Memory B cell (primary cell): ENCODE measurements at regions not wholly inside any gene's neighbourhood (a gene's known extent, or its start where the extent isn't known, plus 50 kb on each side); places are given as distances from the start of the nearest gene placed in this dataset.
A peak's percentile ranks its signal among the peaks of the same experiment; 100 is the strongest.
"Not testable (repeated sequence)": the region's sequence is repeated elsewhere in the genome, so short reads cannot be mapped to it uniquely, and the experiment has no call there.

Experiments
- ATAC-seq: fragments of 150-1000 bp; cut with Tn5 transposase; 2 replicates; pipeline ENCODE4 v1.10.0; 2021; ENCODE audit warnings: low read depth, mild to moderate bottlenecking, moderate library complexity
- DNase-seq, 2 donors: peaks; one replicate each; pipeline ENCODE4 v3.0.0; 2022; ENCODE audit warnings: low spot score in 2 of 2
- H3K27ac Mint-ChIP-seq: one replicate; pipeline ENCODE4 v1.8.0; 2022; ENCODE audit warnings: mild to moderate bottlenecking, moderate library complexity, mixed read lengths
- H3K27me3 Mint-ChIP-seq: one replicate; pipeline ENCODE4 v1.8.0; 2022; ENCODE audit warnings: mixed read lengths
- H3K36me3 Mint-ChIP-seq: one replicate; pipeline ENCODE4 v1.8.0; 2022; ENCODE audit warnings: mild to moderate bottlenecking, mixed read lengths
- H3K4me1 Mint-ChIP-seq: one replicate; pipeline ENCODE4 v1.8.0; 2022; ENCODE audit warnings: mixed read lengths
- H3K4me3 Mint-ChIP-seq: one replicate; pipeline ENCODE4 v1.8.0; 2022; ENCODE audit warnings: mild to moderate bottlenecking, moderate library complexity, mixed read lengths
- H3K9me3 Mint-ChIP-seq: one replicate; pipeline ENCODE4 v1.8.0; 2022; ENCODE audit warnings: mixed read lengths

DNA sequence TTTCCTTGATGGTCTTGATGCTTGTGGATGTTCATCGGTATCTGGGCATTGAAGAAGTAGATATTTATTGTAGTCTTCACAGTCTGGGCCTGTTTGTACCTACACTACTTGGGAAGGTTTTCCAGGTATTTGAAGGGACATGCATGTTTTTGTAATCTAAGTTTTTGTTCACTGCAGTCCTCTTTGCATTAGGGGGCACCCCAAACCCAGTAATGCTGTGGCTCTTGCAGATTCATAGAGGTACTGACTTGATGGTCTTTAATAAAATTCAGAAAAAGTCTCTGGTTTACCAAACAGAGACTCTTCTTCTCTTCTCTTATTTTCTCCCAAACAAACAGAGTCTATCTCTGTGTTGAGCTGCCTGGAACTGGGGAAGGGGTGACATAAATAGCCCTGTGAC, 150.9 kb upstream of the SLC16A7 start:
- Mint-ChIP-seq H3K4me3 (no peak overlapping the region), H3K9me3 (peaks cover 16% of the 10 kb centered on the region), H3K4me1 (no peaks in the 10 kb centered on the region), H3K27me3 (no peaks in the 10 kb centered on the region), H3K27ac (no peak overlapping the region), H3K36me3 (peaks cover 4% of the 10 kb centered on the region)
- peak in 1 of 2 donors; percentile 1 for DNase-seq
- ATAC-seq, result no peak

DNA sequence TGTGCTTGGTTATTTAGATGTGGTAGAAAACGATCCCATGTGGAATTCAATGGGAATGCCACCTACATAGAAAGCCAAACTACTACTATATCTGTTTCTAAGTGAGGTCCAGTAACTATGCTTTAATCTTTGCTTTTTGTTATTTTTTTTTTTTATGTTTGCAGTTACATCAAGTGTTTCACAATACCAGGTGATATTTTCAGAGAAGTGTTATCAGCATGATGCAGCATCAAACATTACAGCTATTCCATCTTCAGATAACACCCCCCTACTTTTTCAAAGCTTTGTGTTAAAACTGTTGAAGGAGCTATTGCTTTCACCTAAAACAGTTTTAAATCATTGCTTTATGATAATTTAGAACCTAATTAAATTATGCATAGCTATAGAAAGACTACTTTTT, 163.8 kb upstream of the SLC16A7 start:
- H3K27me3 Mint-ChIP-seq, result peaks cover 3% of the 10 kb centered on the region

GRCh38 chr12:59431266-59431665, 164.6 kb upstream of the SLC16A7 start:
- Mint-ChIP-seq H3K27ac (no peak overlapping the region), H3K36me3 (no peaks in the 10 kb centered on the region), H3K4me1 (peaks cover 2% of the 10 kb centered on the region), H3K4me3 (no peak overlapping the region), H3K9me3 (no peaks in the 10 kb centered on the region), H3K27me3 (peaks cover 3% of the 10 kb centered on the region)
- no peak for DNase-seq
- ATAC-seq, result no peak

More for the DNA sequence above, 163.8 kb upstream of the SLC16A7 start:
- Mint-ChIP-seq H3K4me3 (no peak overlapping the region), H3K36me3 (no peaks in the 10 kb centered on the region), H3K27ac (no peak overlapping the region), H3K9me3 (no peaks in the 10 kb centered on the region), H3K4me1 (peaks cover 2% of the 10 kb centered on the region)
- ATAC-seq (no peak), DNase-seq (no peak)

DNA sequence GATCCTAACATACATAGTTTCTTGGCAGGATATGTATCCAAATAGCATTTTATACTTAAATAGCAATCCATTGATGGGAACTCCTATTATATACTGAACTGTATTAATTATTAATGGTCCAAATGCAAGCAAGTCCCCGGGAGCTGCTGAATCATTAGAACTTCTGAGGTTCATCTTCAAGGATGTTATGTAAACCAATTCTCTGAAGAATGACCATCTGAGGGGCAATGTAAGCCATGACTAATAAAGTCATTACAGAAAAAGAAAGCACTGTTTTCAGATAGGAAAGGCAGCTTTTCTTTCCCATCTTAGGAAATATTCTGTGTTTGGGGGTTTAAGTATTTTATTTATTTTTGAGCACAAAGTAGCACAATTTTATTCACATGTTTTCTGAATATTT, 166.1 kb upstream of the SLC16A7 start:
- no peak overlapping the region for H3K27ac Mint-ChIP-seq
- no peaks in the 10 kb centered on the region for H3K36me3 Mint-ChIP-seq
- H3K4me1 Mint-ChIP-seq, result peaks cover 2% of the 10 kb centered on the region
- no peak for ATAC-seq
- no peaks in the 10 kb centered on the region for H3K9me3 Mint-ChIP-seq
- DNase-seq, result no peak
- H3K27me3 Mint-ChIP-seq, result peaks cover 3% of the 10 kb centered on the region
- no peak overlapping the region for H3K4me3 Mint-ChIP-seq

DNA sequence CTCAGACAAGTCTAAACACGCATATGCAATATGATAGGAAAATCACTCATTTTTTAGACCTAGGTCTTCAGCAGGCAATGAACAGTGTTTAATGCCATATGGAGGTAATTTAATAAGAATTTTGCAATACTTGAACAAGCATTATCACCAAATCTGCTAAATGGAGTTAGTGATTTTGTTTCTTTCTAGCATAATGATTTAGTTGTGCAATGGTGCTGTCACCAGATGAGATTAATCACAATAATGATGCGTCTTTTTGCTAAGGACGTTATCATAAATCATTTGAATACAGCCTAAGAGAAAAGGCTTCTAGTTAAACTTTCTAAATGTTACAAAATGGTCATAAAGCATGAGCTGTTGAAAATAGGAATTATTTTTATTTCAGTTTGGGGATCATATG, 170.0 kb upstream of the SLC16A7 start:
- no peak for DNase-seq
- Mint-ChIP-seq H3K27me3 (peaks cover 3% of the 10 kb centered on the region), H3K27ac (no peak overlapping the region), H3K9me3 (no peaks in the 10 kb centered on the region), H3K4me1 (no peaks in the 10 kb centered on the region), H3K36me3 (no peaks in the 10 kb centered on the region), H3K4me3 (no peak overlapping the region)
- no peak for ATAC-seq

- DNase-seq, ATAC-seq, H3K4me1 Mint-ChIP-seq, H3K9me3 Mint-ChIP-seq, H3K36me3 Mint-ChIP-seq, H3K4me3 Mint-ChIP-seq, H3K27ac Mint-ChIP-seq, H3K27me3 Mint-ChIP-seq: not testable (repeated sequence)
Measured at GRCh38 chr12:59424666-59425065, 171.2 kb upstream of the SLC16A7 start.

GRCh38 chr12:59414051-59414450, 181.8 kb upstream of the SLC16A7 start:
- Mint-ChIP-seq H3K4me3 (no peak overlapping the region), H3K27me3 (no peaks in the 10 kb centered on the region), H3K4me1 (no peaks in the 10 kb centered on the region), H3K36me3 (no peaks in the 10 kb centered on the region), H3K9me3 (no peaks in the 10 kb centered on the region), H3K27ac (no peak overlapping the region)
- ATAC-seq, result no peak
- DNase-seq, result no peak

GRCh38 chr12:59408431-59408830, 187.4 kb upstream of the SLC16A7 start:
- Mint-ChIP-seq H3K27me3 (peaks cover 1% of the 10 kb centered on the region), H3K36me3 (no peaks in the 10 kb centered on the region), H3K9me3 (no peaks in the 10 kb centered on the region), H3K4me1 (no peaks in the 10 kb centered on the region), H3K27ac (no peak overlapping the region), H3K4me3 (no peak overlapping the region)
- ATAC-seq (no peak), DNase-seq (no peak)

- Mint-ChIP-seq H3K27me3 (peaks cover 3% of the 10 kb centered on the region), H3K4me3 (no peak overlapping the region), H3K9me3 (no peaks in the 10 kb centered on the region), H3K36me3 (no peaks in the 10 kb centered on the region), H3K4me1 (no peaks in the 10 kb centered on the region), H3K27ac (peak overlapping the region; percentile 17)
- no peak for DNase-seq
- ATAC-seq, result no peak
Measured at GRCh38 chr12:59407799-59408198, 188.0 kb upstream of the SLC16A7 start.

DNA sequence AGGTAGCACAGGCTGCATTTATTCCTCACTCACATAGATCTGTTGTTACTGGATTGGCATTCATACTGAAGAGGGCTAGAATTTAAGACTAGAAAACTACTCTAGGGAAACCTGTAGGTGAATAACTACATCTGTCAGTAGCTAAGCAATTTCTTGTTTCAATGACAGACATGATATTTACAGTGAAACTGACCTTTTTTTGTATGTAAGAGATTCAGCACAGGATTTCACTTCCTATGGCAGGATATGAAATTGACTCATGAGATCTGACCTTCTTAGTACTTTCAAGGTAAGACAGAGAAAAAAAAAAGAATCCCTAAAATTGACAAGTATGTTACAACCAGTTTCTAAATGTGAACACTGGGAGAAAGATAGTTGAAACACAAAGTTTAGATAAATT, 189.8 kb upstream of the SLC16A7 start:
- Mint-ChIP-seq H3K4me1 (no peaks in the 10 kb centered on the region), H3K27me3 (peaks cover 6% of the 10 kb centered on the region), H3K27ac (no peak overlapping the region), H3K4me3 (no peak overlapping the region), H3K9me3 (no peaks in the 10 kb centered on the region), H3K36me3 (no peaks in the 10 kb centered on the region)
- ATAC-seq, result no peak
- no peak for DNase-seq

- H3K4me3 Mint-ChIP-seq, result no peak overlapping the region
- peaks cover 6% of the 10 kb centered on the region for H3K27me3 Mint-ChIP-seq
- ATAC-seq (no peak), DNase-seq (no peak)
- H3K27ac Mint-ChIP-seq, result no peak overlapping the region
- peaks cover 5% of the 10 kb centered on the region for H3K9me3 Mint-ChIP-seq
- H3K4me1 Mint-ChIP-seq, result no peaks in the 10 kb centered on the region
- no peaks in the 10 kb centered on the region for H3K36me3 Mint-ChIP-seq
Measured at GRCh38 chr12:59404109-59404650, 191.6 kb upstream of the SLC16A7 start.

DNA sequence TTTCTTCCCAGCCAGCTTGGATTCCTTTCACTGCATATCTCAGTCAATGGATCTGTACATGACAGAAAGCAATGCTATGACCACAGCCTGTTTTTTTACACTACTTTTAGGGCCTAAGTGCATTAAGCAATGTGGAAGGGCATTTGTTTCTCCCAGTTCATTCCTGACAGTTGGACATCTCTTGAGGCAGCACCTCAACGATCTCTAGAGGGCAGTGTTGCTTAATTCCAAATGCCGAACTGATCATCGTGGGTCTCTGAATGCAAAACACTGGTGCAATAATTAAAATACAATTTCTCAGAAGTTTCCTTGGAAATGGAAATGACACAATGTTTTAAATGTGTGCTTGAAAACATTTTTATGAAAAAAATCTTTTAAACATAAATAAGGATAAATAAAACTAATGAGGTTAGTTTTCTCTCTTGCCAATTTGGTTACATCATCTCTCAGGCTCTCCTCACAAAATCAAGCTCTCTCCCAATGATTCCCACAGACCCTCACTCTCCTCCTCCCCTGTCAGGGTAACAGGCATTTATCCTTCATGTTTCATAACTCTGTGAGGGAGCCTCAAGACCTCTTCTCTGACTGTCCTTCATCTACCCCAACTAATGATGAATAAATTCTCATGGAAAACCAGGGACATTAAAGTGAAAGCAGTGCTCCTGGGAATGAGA, 192.4 kb upstream of the SLC16A7 start:
- H3K9me3 Mint-ChIP-seq, result peaks cover 5% of the 10 kb centered on the region
- H3K4me1 Mint-ChIP-seq, result no peaks in the 10 kb centered on the region
- ATAC-seq, result peak; percentile 39
- no peaks in the 10 kb centered on the region for H3K36me3 Mint-ChIP-seq
- peaks cover 6% of the 10 kb centered on the region for H3K27me3 Mint-ChIP-seq
- no peak overlapping the region for H3K27ac Mint-ChIP-seq
- DNase-seq, result peak; percentile 20 to 22
- no peak overlapping the region for H3K4me3 Mint-ChIP-seq

- H3K4me3 Mint-ChIP-seq, result no peak overlapping the region
- no peaks in the 10 kb centered on the region for H3K4me1 Mint-ChIP-seq
- ATAC-seq (no peak), DNase-seq (no peak)
- H3K27ac Mint-ChIP-seq, result no peak overlapping the region
- H3K9me3 Mint-ChIP-seq, result peaks cover 5% of the 10 kb centered on the region
- no peaks in the 10 kb centered on the region for H3K36me3 Mint-ChIP-seq
- H3K27me3 Mint-ChIP-seq, result peaks cover 6% of the 10 kb centered on the region
Measured at GRCh38 chr12:59401862-59402261, 194.0 kb upstream of the SLC16A7 start.

- Mint-ChIP-seq H3K4me3 (no peak overlapping the region), H3K27me3 (peaks cover 3% of the 10 kb centered on the region), H3K9me3 (peaks cover 5% of the 10 kb centered on the region), H3K36me3 (no peaks in the 10 kb centered on the region), H3K27ac (no peak overlapping the region), H3K4me1 (no peaks in the 10 kb centered on the region)
- ATAC-seq, result no peak
- no peak for DNase-seq
Measured at GRCh38 chr12:59398164-59398563, 197.7 kb upstream of the SLC16A7 start.

- Mint-ChIP-seq H3K27ac (no peak overlapping the region), H3K9me3 (peaks cover 5% of the 10 kb centered on the region), H3K4me3 (no peak overlapping the region), H3K36me3 (no peaks in the 10 kb centered on the region), H3K27me3 (peaks cover 3% of the 10 kb centered on the region), H3K4me1 (no peaks in the 10 kb centered on the region)
- ATAC-seq (no peak), DNase-seq (no peak)
Measured at GRCh38 chr12:59396919-59397318, 198.9 kb upstream of the SLC16A7 start.
